GM12878 (cell line): ENCODE measurements at regions not wholly inside any gene's neighbourhood (a gene's known extent, or its start where the extent isn't known, plus 50 kb on each side); places are given as distances from the start of the nearest gene placed in this dataset.
"Not testable (repeated sequence)": the region's sequence is repeated elsewhere in the genome, so short reads cannot be mapped to it uniquely, and the experiment has no call there.

Experiments
- ATAC-seq: fragments of 200-7000 bp; cut with Tn5 transposase; 3 replicates; pipeline ENCODE4 v1.9.1; 2020; ENCODE audit warnings: mild to moderate bottlenecking, moderate library complexity
- BruUV-seq: library from RNA; stranded (reverse); fragments of 400-500 nt; replicated peaks from 2 replicates; lab custom pipeline; 2021; lab: Mats Ljungman, UMichigan
- CTCF ChIA-PET: fragments of 300-600 bp; sonication (Branson Sonifier 250); formaldehyde crosslinking; extraction: SDS; loops from one replicate; lab custom pipeline; 2021; ENCODE audit warnings: inconsistent platforms; lab: Yijun Ruan, JAX
- POLR2A ChIA-PET: fragments of 350-600 bp; formaldehyde crosslinking; extraction: SDS; loops from one replicate; lab custom pipeline; 2021; ENCODE audit warnings: inconsistent platforms; lab: Charles Lee
- RAD21 ChIA-PET: fragments of 300-600 bp; sonication (Branson Sonifier 250); formaldehyde crosslinking; loops from one replicate; lab custom pipeline; 2023; ENCODE audit warnings: antibody characterized with exemption; ENCODE audit not compliant: unreplicated experiment; lab: Charles Lee
- SMC1A ChIA-PET: fragments of 300-600 bp; sonication (Branson Sonifier 250); formaldehyde crosslinking; loops from one replicate; lab custom pipeline; 2023; ENCODE audit not compliant: unreplicated experiment, uncharacterized antibody; lab: Charles Lee
- DNase-seq: peaks from one replicate; pipeline ENCODE4 v3.0.0-alpha.2; 2011; ENCODE audit warnings: low read depth, low spot score
- FAIRE-seq: peaks from 3 replicates; lab custom pipeline; 2011; peaks lifted over from hg19 to GRCh38; lab: Jason Lieb, UNC
- H2AFZ ChIP-seq: 2 replicates; pipeline ENCODE4 v1.6.0; 2011; ENCODE audit warnings: low read depth, low read length, control low read depth; ENCODE audit not compliant: control insufficient read depth
- H3K27ac ChIP-seq: 2 replicates; pipeline ENCODE4 v1.5.1; 2011; ENCODE audit warnings: control low read depth; ENCODE audit not compliant: control insufficient read depth, insufficient read depth
- H3K27me3 ChIP-seq, 2 experiments: replicated peaks in 1 of 2; 2 replicates each; pipeline versions ENCODE4 v1.6.0 to v1.6.1; 2011; ENCODE audit warnings: low read length in 1 of 2; ENCODE audit not compliant: control insufficient read depth in 2 of 2, insufficient read depth in 2 of 2
- H3K36me3 ChIP-seq, 2 experiments: 2 replicates each; pipeline ENCODE4 v1.5.1; 2011; ENCODE audit warnings: low read length in 1 of 2; ENCODE audit not compliant: control insufficient read depth in 2 of 2, insufficient read depth in 2 of 2
- H3K4me1 ChIP-seq: 2 replicates; pipeline ENCODE4 v1.6.1; 2011; ENCODE audit warnings: mild to moderate bottlenecking, low read length, moderate library complexity, mixed read lengths; ENCODE audit not compliant: control insufficient read depth, insufficient read depth
- H3K4me2 ChIP-seq: 2 replicates; pipeline ENCODE4 v1.6.0; 2011; ENCODE audit warnings: control low read depth; ENCODE audit not compliant: control insufficient read depth, insufficient read depth
- H3K4me3 ChIP-seq: fragments of 200-600 bp; sonication (generic); 2 replicates; pipeline ENCODE4 v1.5.1; 2016
- H3K79me2 ChIP-seq: 2 replicates; pipeline ENCODE4 v1.6.0; 2011; ENCODE audit warnings: low read length; ENCODE audit not compliant: control insufficient read depth, insufficient read depth
- H3K9ac ChIP-seq: 2 replicates; pipeline ENCODE4 v1.8.0; 2011; ENCODE audit warnings: low read length, control low read depth, mixed read lengths; ENCODE audit not compliant: control insufficient read depth, insufficient read depth
- H3K9me3 ChIP-seq: replicated peaks from 3 replicates; pipeline ENCODE4 v1.5.1; 2011; ENCODE audit warnings: mild to moderate bottlenecking, low read length; ENCODE audit not compliant: control insufficient read depth, insufficient read depth
- H4K20me1 ChIP-seq: 2 replicates; pipeline ENCODE4 v1.6.0; 2011; ENCODE audit not compliant: control insufficient read depth, insufficient read depth
- CHD4 ChIP-seq: fragments of 200-600 bp; sonication (generic); IDR thresholded peaks from 2 replicates; pipeline ENCODE4 v1.6.1; 2016; ENCODE audit warnings: mild to moderate bottlenecking
- FOS ChIP-seq: IDR thresholded peaks from 3 replicates; pipeline ENCODE4 v1.6.1; 2011; ENCODE audit warnings: borderline replicate concordance; ENCODE audit not compliant: insufficient read length; ENCODE audit errors: extremely low read depth
- IKZF2 ChIP-seq, 2 experiments: fragments of 450-650 bp; IDR thresholded peaks; 2 replicates each; pipeline ENCODE4 v1.6.1; 2017; ENCODE audit warnings: mild to moderate bottlenecking in 2 of 2, moderate library complexity in 2 of 2
- MYC ChIP-seq: IDR thresholded peaks from 2 replicates; pipeline ENCODE4 v1.6.1; 2011; ENCODE audit warnings: mild to moderate bottlenecking, low read length, moderate library complexity, inconsistent platforms; ENCODE audit not compliant: insufficient read depth, insufficient replicate concordance, insufficient read length, severe bottlenecking
- POLR2AphosphoS5 ChIP-seq: IDR thresholded peaks from 2 replicates; pipeline ENCODE4 v1.6.1; 2011; ENCODE audit warnings: mild to moderate bottlenecking, low read length, inconsistent platforms
- SMAD5 ChIP-seq: IDR thresholded peaks from 2 replicates; pipeline ENCODE4 v1.6.1; 2016; ENCODE audit warnings: antibody characterized with exemption, low read depth
- STAT3 ChIP-seq: IDR thresholded peaks from 2 replicates; pipeline ENCODE4 v1.6.1; 2011; ENCODE audit warnings: low read depth, low read length, improper control_type of control experiment
- TCF3 ChIP-seq: IDR thresholded peaks from 2 replicates; pipeline ENCODE4 v1.6.1; 2012; ENCODE audit warnings: low read depth, mild to moderate bottlenecking, low read length, borderline replicate concordance; ENCODE audit not compliant: insufficient read depth
- WGBS: methylation state at CpG from one replicate; pipeline ENCODE4 v1.1.6; 2016; ENCODE audit warnings: low lambda C conversion rate; ENCODE audit not compliant: insufficient replicate concordance, insufficient coverage; ENCODE audit errors: missing lambda C conversion rate; 5-methylcytosine and 5-hydroxymethylcytosine counted together
- in situ Hi-C: fragments of 300-500 bp; cut with MboI; formaldehyde crosslinking; loops from 9 replicates; pipeline ENCODE4 v1.14.3; 2018; ENCODE audit warnings: mixed read lengths
- intact Hi-C: fragments of 100-400 bp; cut with micrococcal nuclease; formaldehyde crosslinking; loops from one replicate; pipeline ENCODE4 v1.14.2; 2022; ENCODE audit not compliant: unreplicated experiment

DNA sequence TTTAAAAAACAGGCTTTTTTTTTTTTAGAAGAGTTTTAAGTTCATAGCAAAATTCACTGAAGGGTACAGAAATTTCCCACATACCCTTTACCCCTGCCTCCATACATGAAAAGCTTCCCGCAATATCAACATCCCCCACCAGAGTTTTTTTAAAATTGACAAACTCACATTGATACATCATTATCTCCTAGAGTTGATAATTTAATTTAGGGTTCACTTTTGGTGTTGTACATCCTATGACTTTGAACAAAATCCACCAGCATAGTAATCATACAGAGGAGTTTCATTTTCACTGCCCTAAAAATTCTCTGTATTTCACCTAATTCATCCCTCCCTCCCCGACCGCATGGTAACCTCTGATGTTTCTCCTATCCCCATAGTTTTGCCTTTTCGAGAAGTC lies 53.6 kb upstream of the KCNK2 start:
- ChIA-PET SMC1A (interaction anchor here (0.9 kb wide), 1 partner anchor 1542 kb away, joined by 6 read pairs; no protein-coding TSS in a partner anchor), CTCF (no interaction called here), RAD21 (no interaction called here), POLR2A (no interaction called here)
- no peak for FAIRE-seq
- Histone ChIP-seq H3K4me3 (no peak overlapping the region), H3K4me1 (no peaks in the 10 kb centered on the region), H3K9me3 (no peaks in the 10 kb centered on the region), H3K4me2 (no peak overlapping the region), H3K27me3 (no peaks in the 10 kb centered on the region), H2AFZ (no peak overlapping the region), H3K36me3 (no peaks in the 10 kb centered on the region), H4K20me1 (no peaks in the 10 kb centered on the region), H3K9ac (no peak overlapping the region), H3K27ac (no peak overlapping the region), H3K79me2 (no peaks in the 10 kb centered on the region)
- WGBS, result 59% methylated on average over 4 of the region's 4 CpGs
- no peak for ATAC-seq
- TF ChIP-seq MYC, result no peak
- TF ChIP-seq IKZF2 (IDR thresholded peaks at IDR 0.05), result no peak
- no peak for TF ChIP-seq CHD4
- no peak for TF ChIP-seq POLR2AphosphoS5
- TF ChIP-seq FOS, result no peak
- no peak for TF ChIP-seq STAT3
- TF ChIP-seq TCF3, result no peak
- no peak for TF ChIP-seq SMAD5
- in situ Hi-C loops, result no loop called here
- DNase-seq, result no peak
- no TSS peak for BruUV-seq
- intact Hi-C loops, result no loop called here

DNA sequence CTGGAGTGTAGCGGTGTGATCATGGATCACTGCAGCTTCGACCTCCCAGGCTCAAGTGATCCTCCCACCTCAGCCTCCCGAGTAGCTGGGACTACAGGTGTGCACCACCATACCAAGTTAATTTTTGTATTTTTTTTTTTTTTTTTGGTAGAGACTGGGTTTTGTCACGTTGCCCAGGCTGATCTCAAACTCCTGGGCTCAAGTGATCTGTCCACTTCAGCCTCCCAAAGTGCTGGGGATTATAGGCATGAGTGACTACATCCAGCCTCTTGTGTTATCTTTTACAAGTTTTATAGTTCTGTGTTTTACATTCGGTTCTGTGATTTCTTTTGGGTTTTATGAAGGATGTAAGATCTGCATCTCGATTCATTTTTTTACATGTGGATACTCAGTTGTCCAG lies 52.0 kb upstream of the KCNK2 start:
- H3K79me2 ChIP-seq, POLR2A ChIA-PET, intact Hi-C loops, FAIRE-seq, H3K36me3 ChIP-seq, H3K27me3 ChIP-seq, H3K9ac ChIP-seq, H3K4me2 ChIP-seq, H3K4me1 ChIP-seq, H2AFZ ChIP-seq, H3K4me3 ChIP-seq, H3K9me3 ChIP-seq, RAD21 ChIA-PET, ATAC-seq, H3K27ac ChIP-seq, BruUV-seq, H4K20me1 ChIP-seq, DNase-seq, in situ Hi-C loops: not testable (repeated sequence)
- CTCF ChIA-PET, result interaction anchor here (0.7 kb wide), 1 partner anchor 432 kb away, joined by 4 read pairs; no protein-coding TSS in a partner anchor
- SMC1A ChIA-PET, result interaction anchor here (1.0 kb wide), 1 partner anchor 45 kb away, joined by 3 read pairs; no protein-coding TSS in a partner anchor
- 27% methylated on average over 6 of the region's 6 CpGs for WGBS
